ENCODE measurements at regions not wholly inside any gene's neighbourhood (a gene's known extent, or its start where the extent isn't known, plus 50 kb on each side); places are given as distances from the start of the nearest gene placed in this dataset.

DNA sequence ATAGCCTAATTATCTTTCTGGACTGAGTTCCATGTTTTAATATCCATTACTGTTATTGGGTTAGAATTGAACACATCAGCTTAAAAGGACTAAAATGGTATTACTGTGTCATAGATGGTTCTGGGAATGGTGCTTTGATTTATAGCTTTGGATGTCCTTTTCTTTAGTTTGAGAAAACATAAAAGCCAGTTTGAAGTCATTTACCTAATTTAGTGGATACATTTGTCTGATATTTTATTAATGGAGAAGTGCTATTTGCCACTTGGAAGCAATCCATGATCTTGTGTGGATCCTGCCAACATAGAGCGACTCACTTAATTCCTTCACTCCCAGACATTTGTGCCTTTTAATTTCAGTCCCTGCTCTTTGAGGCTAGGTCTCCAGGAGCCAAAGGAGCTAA lies 212.4 kb upstream of the PACRGL start:
- no peaks in the 10 kb centered on the region for H3K4me1 Mint-ChIP-seq
- no peak overlapping the region for H3K27ac Mint-ChIP-seq
- peaks cover 3% of the 10 kb centered on the region for H3K9me3 Mint-ChIP-seq
- H3K4me3 Mint-ChIP-seq: no peak overlapping the region
- DNase-seq (ENCODE audit: low spot score in 2 of 2) (no peak), ATAC-seq (no peak)
- no peaks in the 10 kb centered on the region for H3K36me3 Mint-ChIP-seq

- Mint-ChIP-seq H3K27ac (no peak overlapping the region), H3K4me1 (no peaks in the 10 kb centered on the region), H3K9me3 (peaks cover 4% of the 10 kb centered on the region), H3K36me3 (no peaks in the 10 kb centered on the region), H3K4me3 (no peak overlapping the region)
- no peak for DNase-seq (ENCODE audit: low spot score in 2 of 2)
- no peak for ATAC-seq
Observed at GRCh38 chr4:20490734-20491133, 209.5 kb upstream of the PACRGL start.

DNA sequence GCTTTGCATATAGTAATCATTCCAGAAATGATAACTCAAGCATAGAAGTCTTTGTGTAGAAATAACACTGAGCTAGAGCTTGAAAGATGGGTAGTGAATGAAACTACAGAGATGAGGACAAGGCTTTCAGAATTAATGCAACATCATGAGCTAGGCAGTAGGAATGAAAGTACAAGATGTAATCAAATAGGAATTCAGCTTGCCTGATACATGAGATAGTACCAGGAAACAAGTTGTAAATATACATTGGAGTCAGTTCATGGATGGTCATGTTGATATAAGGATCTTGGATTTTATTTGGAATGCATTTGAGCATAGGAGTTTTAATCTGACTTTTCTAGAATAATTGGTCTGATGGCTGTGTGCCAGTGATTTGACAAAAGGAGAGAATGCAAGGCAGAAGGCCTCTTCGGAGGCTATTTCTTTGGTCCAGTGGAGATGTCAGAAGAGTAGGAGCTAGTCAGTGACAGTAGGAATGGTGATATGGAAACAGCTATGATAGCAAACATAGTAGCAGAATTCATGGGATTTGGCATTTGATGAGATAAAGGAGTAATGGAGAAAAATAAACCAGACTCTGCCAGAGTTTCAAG lies 206.4 kb upstream of the PACRGL start:
- no peak for ATAC-seq
- H3K27ac Mint-ChIP-seq: no peak overlapping the region
- H3K4me1 Mint-ChIP-seq: no peaks in the 10 kb centered on the region
- no peak for DNase-seq (ENCODE audit: low spot score in 2 of 2)
- peaks cover 4% of the 10 kb centered on the region for H3K9me3 Mint-ChIP-seq
- H3K36me3 Mint-ChIP-seq: no peaks in the 10 kb centered on the region
- H3K4me3 Mint-ChIP-seq: no peak overlapping the region

DNA sequence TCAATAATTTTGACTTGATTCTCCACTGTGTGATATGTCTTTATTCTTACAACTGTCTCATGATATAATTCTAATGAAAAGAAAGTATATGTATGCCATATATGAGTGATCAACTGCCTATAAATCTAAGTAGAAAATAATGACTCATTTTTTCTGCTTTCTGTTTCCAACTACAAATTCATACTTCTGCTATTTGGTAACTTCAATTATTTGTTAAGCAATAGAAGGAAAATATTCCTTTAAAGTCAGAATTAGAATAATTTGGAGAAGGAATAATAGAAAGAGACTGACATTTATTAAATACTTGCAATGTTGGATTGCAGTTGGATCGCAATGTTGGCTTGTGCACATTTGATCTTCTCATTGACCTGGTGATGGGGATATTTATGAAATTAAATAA lies 204.2 kb upstream of the PACRGL start:
- no peaks in the 10 kb centered on the region for H3K4me1 Mint-ChIP-seq
- DNase-seq (ENCODE audit: low spot score in 2 of 2) (no peak), ATAC-seq (no peak)
- no peak overlapping the region for H3K4me3 Mint-ChIP-seq
- H3K27ac Mint-ChIP-seq: no peak overlapping the region
- no peaks in the 10 kb centered on the region for H3K36me3 Mint-ChIP-seq
- peaks cover 4% of the 10 kb centered on the region for H3K9me3 Mint-ChIP-seq

GRCh38 chr4:20504146-20504545 lies 196.1 kb upstream of the PACRGL start:
- Mint-ChIP-seq H3K9me3 (no peaks in the 10 kb centered on the region), H3K4me3 (no peak overlapping the region), H3K4me1 (no peaks in the 10 kb centered on the region), H3K27ac (no peak overlapping the region), H3K36me3 (no peaks in the 10 kb centered on the region)
- DNase-seq (ENCODE audit: low spot score in 2 of 2) (no peak), ATAC-seq (no peak)

- Mint-ChIP-seq H3K27ac (peak overlapping the region; percentile 14), H3K4me3 (no peak overlapping the region), H3K36me3 (no peaks in the 10 kb centered on the region), H3K9me3 (no peaks in the 10 kb centered on the region), H3K4me1 (no peaks in the 10 kb centered on the region)
- no peak for ATAC-seq
- DNase-seq (ENCODE audit: low spot score in 2 of 2): no peak
Observed at GRCh38 chr4:20505927-20506326, 194.3 kb upstream of the PACRGL start.

GRCh38 chr4:20506827-20507226 lies 193.4 kb upstream of the PACRGL start:
- Mint-ChIP-seq H3K4me1 (no peaks in the 10 kb centered on the region), H3K27ac (no peak overlapping the region), H3K4me3 (no peak overlapping the region), H3K36me3 (no peaks in the 10 kb centered on the region), H3K9me3 (no peaks in the 10 kb centered on the region)
- DNase-seq (ENCODE audit: low spot score in 2 of 2) (no peak), ATAC-seq (no peak)

DNA sequence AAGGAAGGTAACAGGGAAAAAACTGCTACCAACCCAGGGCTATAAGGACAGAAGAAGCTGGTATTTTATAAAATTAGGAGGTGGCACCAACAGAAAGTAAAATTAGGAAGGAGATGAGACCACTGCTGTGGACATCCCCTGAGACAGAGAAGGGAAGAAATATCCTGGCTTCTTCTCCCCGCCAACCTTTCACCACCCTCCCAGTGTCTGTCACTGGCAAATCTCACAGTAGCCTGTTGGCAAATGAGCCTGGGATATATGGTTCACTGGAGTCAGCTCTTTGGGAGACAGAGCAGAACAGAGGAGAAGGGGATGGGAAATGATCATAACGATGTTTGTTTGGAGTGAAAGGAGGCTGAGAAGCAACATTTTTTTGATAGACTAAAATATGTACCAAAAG lies 190.9 kb upstream of the PACRGL start:
- no peak overlapping the region for H3K4me3 Mint-ChIP-seq
- H3K27ac Mint-ChIP-seq: no peak overlapping the region
- no peaks in the 10 kb centered on the region for H3K4me1 Mint-ChIP-seq
- H3K9me3 Mint-ChIP-seq: no peaks in the 10 kb centered on the region
- DNase-seq (ENCODE audit: low spot score in 2 of 2) (no peak), ATAC-seq (no peak)
- no peaks in the 10 kb centered on the region for H3K36me3 Mint-ChIP-seq

GRCh38 chr4:20512033-20512792 lies 188.0 kb upstream of the PACRGL start:
- H3K4me1 Mint-ChIP-seq: no peaks in the 10 kb centered on the region

DNA sequence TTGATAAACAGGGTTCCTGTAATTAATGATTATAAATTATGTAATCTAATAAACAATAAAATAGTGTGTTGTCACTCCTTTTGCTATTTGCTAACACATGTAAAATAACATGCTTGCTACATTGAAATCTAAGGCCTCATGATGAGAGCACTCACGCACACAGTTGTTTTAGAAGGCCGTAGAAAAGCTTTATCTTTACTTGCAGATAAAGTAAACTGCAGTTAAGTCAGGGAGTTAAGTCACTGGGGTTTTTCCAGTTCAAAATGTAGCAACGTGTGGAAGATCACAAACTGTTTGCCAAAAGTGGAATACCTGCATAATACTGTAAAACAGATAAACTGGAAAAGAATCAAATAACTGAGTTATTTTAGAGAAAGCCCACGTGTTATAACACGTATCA lies 187.3 kb upstream of the PACRGL start:
- H3K4me1 Mint-ChIP-seq: no peaks in the 10 kb centered on the region
- H3K36me3 Mint-ChIP-seq: no peaks in the 10 kb centered on the region
- ATAC-seq (no peak), DNase-seq (ENCODE audit: low spot score in 2 of 2) (no peak)
- no peak overlapping the region for H3K27ac Mint-ChIP-seq
- no peaks in the 10 kb centered on the region for H3K9me3 Mint-ChIP-seq
- no peak overlapping the region for H3K4me3 Mint-ChIP-seq

More at GRCh38 chr4:20512033-20512792, 188.0 kb upstream of the PACRGL start:
- ATAC-seq (no peak), DNase-seq (ENCODE audit: low spot score in 2 of 2) (no peak)
- Mint-ChIP-seq H3K9me3 (no peaks in the 10 kb centered on the region), H3K27ac (no peak overlapping the region), H3K4me3 (no peak overlapping the region), H3K36me3 (no peaks in the 10 kb centered on the region)

DNA sequence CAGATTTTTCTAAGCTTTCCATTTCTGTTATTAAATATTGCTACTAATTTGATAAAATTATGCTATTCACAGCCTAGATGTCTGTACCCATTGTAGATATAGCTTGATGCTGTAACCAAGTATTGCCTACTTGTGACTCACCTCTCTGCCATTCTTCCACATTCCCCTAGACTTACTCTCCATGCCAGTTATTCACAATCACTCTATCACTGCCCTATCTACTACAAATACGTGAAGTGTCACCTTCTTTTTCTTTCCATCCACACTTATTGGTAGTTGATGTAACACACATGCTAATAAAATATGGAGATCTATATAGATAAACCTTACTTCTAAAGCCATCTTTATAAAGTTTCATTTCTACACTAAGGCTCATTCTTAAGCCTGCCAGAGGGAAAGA lies 179.4 kb upstream of the PACRGL start:
- no peak for DNase-seq (ENCODE audit: low spot score in 2 of 2)
- no peak overlapping the region for H3K27ac Mint-ChIP-seq
- ATAC-seq: no peak
- no peaks in the 10 kb centered on the region for H3K9me3 Mint-ChIP-seq
- H3K36me3 Mint-ChIP-seq: no peaks in the 10 kb centered on the region
- no peak overlapping the region for H3K4me3 Mint-ChIP-seq
- H3K4me1 Mint-ChIP-seq: no peaks in the 10 kb centered on the region

GRCh38 chr4:20528508-20528907 lies 171.8 kb upstream of the PACRGL start:
- Mint-ChIP-seq H3K4me1 (no peaks in the 10 kb centered on the region), H3K36me3 (no peaks in the 10 kb centered on the region), H3K27ac (no peak overlapping the region), H3K4me3 (no peak overlapping the region), H3K9me3 (no peaks in the 10 kb centered on the region)
- ATAC-seq (no peak), DNase-seq (ENCODE audit: low spot score in 2 of 2) (no peak)

DNA sequence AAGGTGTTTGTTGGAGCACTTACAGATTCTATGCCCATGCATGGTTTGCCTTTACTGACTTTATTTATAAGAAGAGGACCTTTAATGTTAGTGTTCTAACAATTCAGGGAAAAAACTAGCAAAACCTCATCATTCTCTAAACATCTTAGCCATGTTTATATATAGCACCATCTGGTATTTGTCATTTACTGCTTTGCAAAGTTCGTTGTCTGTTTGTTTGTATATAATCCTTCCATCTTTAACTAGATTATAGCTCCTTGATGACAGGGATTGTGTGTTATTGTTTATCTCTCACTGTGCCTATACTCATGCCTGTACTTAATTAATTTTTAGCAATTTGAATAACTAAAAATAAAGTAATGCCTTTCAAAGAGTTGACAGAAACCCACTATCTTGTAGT lies 170.6 kb upstream of the PACRGL start:
- Mint-ChIP-seq H3K9me3 (no peaks in the 10 kb centered on the region), H3K27ac (no peak overlapping the region), H3K4me3 (no peak overlapping the region), H3K36me3 (no peaks in the 10 kb centered on the region), H3K4me1 (no peaks in the 10 kb centered on the region)
- ATAC-seq (no peak), DNase-seq (ENCODE audit: low spot score in 2 of 2) (no peak)

DNA sequence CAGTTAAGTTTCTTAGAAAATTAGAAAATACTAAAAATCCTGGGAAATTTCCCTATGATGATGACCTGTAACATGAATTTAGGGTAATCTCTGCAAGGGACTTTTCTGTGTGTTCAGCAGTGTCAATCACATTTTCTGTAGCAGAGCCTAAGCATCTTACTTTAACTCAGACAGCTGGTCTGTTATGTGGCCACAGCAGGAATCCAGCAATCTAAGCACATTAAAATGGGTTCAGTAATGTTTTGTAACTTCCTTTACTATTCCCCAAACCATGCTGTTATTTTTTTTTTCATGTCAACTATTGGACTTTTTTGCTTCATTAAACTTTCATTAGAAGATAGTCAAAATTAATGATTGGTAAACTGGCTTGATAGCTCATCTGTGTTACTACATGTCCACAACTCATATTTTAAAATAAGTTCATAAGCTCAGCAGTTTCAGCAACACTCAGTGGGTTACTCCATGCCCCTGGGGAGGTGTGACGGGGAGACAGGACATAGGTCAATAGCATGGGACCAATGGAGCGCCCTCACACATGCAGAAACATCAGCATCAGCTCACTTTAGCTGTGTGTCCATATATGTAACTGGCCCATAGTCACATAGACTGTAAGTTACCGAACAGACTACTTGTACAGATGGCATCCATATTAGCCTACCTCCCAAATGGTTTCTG lies 168.0 kb upstream of the PACRGL start:
- H3K36me3 Mint-ChIP-seq: no peaks in the 10 kb centered on the region
- H3K4me3 Mint-ChIP-seq: no peak overlapping the region
- DNase-seq (ENCODE audit: low spot score in 2 of 2) (no peak), ATAC-seq (no peak)
- H3K27ac Mint-ChIP-seq: no peak overlapping the region
- no peaks in the 10 kb centered on the region for H3K9me3 Mint-ChIP-seq
- H3K4me1 Mint-ChIP-seq: no peaks in the 10 kb centered on the region

- Mint-ChIP-seq H3K4me1 (no peaks in the 10 kb centered on the region), H3K36me3 (no peaks in the 10 kb centered on the region), H3K4me3 (no peak overlapping the region), H3K27ac (no peak overlapping the region), H3K9me3 (no peaks in the 10 kb centered on the region)
- ATAC-seq (no peak), DNase-seq (ENCODE audit: low spot score in 2 of 2) (no peak)
Observed at GRCh38 chr4:20532871-20533870, 167.1 kb upstream of the PACRGL start.
